D721Med (cell line): ENCODE measurements at regions not wholly inside any gene's neighbourhood (a gene's known extent, or its start where the extent isn't known, plus 50 kb on each side); places are given as distances from the start of the nearest gene placed in this dataset.

Experiments
- DNase-seq: peaks from one replicate; pipeline ENCODE4 v3.0.0; 2011; ENCODE audit warnings: low spot score; ENCODE audit not compliant: insufficient read length
- FAIRE-seq: peaks from 2 replicates; lab custom pipeline; 2011; peaks lifted over from hg19 to GRCh38; lab: Jason Lieb, UNC
- TF ChIP-seq, protein P1 (sequence below): IDR thresholded peaks from 2 replicates; pipeline ENCODE4 v1.5.1; 2012; ENCODE audit warnings: mild to moderate bottlenecking, control low read depth; ENCODE audit not compliant: insufficient read depth; ENCODE audit errors: missing control alignments

DNA sequence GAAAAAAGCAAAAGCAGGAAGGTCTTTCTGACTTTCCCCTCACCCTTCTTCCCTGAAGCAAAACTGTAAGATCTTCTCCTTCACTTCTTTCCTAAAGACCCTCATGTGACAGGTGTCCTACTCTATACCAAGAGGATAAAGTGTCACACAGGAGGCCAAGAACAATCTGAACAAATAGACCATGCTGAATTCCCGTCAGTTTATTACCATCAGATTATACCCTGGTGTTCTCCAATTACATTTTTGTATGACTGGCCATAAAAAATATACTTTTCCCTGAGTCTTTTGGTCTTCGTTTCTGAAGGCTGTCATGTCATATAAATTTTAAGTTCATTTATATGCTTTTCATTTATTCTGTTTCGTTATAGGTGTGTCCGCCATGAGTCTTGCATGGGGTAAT is 371.4 kb upstream of the CNTN4 start:
- FAIRE-seq (no peak), DNase-seq (no peak)
- TF ChIP-seq, protein P1, sequence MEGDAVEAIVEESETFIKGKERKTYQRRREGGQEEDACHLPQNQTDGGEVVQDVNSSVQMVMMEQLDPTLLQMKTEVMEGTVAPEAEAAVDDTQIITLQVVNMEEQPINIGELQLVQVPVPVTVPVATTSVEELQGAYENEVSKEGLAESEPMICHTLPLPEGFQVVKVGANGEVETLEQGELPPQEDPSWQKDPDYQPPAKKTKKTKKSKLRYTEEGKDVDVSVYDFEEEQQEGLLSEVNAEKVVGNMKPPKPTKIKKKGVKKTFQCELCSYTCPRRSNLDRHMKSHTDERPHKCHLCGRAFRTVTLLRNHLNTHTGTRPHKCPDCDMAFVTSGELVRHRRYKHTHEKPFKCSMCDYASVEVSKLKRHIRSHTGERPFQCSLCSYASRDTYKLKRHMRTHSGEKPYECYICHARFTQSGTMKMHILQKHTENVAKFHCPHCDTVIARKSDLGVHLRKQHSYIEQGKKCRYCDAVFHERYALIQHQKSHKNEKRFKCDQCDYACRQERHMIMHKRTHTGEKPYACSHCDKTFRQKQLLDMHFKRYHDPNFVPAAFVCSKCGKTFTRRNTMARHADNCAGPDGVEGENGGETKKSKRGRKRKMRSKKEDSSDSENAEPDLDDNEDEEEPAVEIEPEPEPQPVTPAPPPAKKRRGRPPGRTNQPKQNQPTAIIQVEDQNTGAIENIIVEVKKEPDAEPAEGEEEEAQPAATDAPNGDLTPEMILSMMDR = no peak

DNA sequence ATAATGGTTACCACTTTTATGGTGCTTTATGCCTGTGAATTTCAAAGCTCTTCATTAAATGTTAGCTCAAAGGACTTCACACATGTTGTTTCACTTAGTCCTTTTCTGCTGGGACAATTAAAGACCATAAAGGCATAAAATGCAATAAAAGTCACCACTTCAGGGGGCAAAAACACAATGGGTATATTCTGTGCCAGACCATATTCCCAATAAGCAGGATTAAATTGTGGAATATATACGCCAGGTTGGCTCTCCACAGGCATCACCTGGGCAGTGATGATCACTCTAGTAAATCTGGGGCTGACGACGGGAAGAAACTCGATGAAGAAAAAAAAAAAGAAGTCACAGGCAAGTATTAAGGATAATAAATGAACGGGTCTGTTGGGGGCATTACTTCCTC is 370.2 kb upstream of the CNTN4 start:
- TF ChIP-seq, protein P1 = no peak
- FAIRE-seq = no peak
- no peak for DNase-seq

DNA sequence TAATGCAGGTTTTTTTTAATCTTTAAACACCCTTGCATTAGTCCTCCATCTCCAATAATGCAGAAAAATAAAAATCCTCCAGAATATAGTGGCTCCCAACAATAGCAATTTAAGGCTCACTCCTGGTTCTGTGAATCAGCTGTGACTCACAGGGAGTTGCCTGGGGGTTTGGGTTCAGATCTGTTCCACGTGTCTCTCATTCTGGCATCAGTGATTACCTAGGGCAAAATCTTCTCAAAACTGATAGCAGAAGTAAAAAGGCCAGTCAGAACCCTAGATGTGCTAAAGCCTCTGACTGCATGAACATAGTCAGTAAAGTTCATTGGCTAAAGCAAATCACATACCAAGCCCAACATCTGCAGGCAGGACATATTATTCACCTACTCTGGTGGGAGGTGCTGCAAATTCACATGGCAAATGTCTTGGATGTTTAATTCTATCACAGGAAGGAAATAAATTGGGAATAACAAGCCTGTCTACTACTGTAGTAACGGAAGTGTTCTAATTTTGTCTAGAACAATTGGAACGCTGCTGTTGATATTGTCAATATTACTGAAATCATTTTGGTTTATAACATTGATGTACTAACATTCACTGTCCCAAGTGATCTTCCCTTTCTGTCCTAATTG is 364.1 kb upstream of the CNTN4 start:
- DNase-seq = no peak
- TF ChIP-seq, protein P1 = no peak
- no peak for FAIRE-seq

DNA sequence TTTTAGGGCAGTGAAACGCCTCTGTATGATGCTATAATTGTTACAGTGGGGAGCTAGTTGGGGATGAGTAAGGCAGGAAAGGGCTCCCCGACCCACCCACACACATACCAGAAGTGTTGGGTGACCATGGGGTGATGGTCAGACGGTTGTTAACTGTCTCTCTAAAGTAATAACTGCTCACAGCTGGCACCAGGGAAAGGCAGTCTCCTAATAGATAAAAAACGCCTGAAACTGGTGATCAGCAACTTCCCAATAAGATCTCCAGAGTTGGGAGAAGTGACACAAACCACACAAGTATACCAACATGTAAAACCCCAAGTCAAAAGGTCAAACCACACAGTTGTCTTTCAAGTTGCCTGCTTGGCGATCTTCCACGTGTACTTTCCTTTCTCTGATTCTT is 346.5 kb upstream of the CNTN4 start:
- TF ChIP-seq, protein P1 = no peak
- FAIRE-seq = no peak
- no peak for DNase-seq

DNA sequence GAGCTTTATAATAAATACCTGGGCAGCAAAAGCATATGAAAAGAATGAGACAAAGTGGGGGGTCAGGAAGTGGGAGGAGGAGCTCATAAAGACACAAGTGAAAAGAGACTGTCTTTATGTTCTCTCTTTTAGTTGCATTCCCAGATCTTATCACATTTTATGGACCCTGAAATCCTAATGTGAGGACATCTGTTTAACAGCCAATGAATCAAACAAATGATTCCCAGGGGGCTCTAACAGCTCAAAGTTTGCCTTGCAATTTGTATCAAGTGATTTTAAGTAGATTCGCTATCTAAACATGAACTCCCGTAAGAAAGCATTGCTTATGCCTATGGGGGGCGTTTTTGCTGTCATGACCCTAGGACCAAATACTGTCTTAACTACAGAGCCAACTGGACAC is 332.3 kb upstream of the CNTN4 start:
- no peak for FAIRE-seq
- TF ChIP-seq, protein P1 = no peak
- DNase-seq = no peak

DNA sequence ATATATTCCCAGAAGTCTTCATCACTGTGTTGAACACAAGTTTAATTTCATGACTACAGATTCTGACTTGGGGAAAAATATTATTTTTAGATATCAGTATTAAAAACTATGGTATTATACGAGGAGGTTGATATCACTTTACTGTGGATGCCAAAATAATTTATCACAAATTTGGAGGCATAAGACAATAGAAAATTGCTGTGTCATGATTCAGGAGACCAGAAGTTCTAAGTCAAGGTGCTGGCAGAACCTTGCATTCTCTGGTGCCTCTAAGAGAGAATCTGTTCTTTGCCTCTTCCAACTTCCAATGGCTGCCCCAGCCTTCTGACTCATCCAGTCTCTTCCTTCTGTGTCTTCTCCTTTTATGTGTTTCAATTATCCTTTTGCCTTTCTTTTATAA is 325.0 kb upstream of the CNTN4 start:
- FAIRE-seq (no peak), DNase-seq (no peak)
- TF ChIP-seq, protein P1 = no peak

DNA sequence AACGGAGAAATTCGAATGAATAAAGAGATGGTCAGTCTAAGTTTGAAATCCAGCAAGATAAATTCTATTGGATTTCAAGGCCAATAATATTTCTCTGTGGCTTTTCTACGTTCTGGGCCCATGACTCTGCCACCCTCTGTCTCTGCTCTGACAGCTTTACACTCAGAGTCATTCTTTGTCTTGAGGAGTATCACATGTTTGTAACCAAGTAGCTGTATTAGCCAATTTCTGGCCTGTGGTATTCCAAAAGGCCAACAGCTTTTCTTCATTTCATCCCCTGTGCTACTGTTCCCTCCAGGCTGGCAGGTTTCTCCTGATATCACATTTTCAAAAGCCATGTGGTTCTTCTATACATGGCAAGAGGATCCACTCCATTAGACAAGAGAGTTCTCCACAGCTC is 324.1 kb upstream of the CNTN4 start:
- DNase-seq (no peak), FAIRE-seq (peak; percentile 48)
- TF ChIP-seq, protein P1 = no peak
